ENCODE measurements at regions not wholly inside any gene's neighbourhood (a gene's known extent, or its start where the extent isn't known, plus 50 kb on each side); places are given as distances from the start of the nearest gene placed in this dataset.

DNA sequence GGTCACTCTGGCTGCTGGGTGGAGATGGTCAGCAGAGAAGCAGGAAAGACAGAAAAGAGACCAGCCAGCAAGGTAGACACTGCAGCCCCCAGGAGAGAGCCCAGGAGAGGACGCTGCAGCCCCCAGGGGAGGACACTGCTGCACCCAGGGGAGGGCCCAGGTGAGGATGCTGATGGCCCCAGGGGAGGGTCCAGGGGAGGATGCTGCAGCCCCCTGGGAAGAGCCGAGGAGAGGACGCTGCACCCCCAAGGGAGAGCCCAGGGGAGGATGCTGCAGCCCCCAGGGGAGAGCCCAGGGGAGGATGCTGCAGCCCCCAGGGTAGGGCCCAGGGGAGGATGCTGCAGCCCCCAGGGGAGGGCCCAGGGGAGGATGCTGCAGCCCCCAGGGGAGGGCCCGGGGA is 196.7 kb upstream of the NSMCE3 start:
- TF ChIP-seq, protein P1, sequence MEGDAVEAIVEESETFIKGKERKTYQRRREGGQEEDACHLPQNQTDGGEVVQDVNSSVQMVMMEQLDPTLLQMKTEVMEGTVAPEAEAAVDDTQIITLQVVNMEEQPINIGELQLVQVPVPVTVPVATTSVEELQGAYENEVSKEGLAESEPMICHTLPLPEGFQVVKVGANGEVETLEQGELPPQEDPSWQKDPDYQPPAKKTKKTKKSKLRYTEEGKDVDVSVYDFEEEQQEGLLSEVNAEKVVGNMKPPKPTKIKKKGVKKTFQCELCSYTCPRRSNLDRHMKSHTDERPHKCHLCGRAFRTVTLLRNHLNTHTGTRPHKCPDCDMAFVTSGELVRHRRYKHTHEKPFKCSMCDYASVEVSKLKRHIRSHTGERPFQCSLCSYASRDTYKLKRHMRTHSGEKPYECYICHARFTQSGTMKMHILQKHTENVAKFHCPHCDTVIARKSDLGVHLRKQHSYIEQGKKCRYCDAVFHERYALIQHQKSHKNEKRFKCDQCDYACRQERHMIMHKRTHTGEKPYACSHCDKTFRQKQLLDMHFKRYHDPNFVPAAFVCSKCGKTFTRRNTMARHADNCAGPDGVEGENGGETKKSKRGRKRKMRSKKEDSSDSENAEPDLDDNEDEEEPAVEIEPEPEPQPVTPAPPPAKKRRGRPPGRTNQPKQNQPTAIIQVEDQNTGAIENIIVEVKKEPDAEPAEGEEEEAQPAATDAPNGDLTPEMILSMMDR (conservative IDR thresholded peaks at IDR 0.05) = no peak
- no peak overlapping the region for H3K27ac ChIP-seq

DNA sequence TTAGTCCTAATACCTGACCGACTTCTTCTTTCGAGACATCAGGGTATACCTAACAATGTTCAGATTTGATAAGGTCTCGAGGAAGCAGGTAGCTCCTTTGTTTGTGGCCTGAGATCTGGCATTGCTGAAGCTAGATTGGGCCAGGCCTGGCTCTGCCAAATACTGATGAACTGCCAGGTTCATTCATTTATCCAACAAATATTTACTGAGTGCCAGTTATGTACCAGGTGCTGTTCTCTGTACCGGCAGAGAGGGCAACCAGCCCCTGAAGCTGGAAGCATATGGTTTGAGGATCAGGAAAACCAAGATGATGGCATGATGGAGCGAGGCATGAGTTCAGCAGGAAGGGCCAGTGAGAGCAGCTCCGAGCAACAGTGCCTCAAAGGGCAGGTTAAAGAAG is 196.2 kb upstream of the NSMCE3 start:
- TF ChIP-seq, protein P1 (conservative IDR thresholded peaks at IDR 0.05) = no peak
- peak overlapping the region; percentile 21 for H3K27ac ChIP-seq

DNA sequence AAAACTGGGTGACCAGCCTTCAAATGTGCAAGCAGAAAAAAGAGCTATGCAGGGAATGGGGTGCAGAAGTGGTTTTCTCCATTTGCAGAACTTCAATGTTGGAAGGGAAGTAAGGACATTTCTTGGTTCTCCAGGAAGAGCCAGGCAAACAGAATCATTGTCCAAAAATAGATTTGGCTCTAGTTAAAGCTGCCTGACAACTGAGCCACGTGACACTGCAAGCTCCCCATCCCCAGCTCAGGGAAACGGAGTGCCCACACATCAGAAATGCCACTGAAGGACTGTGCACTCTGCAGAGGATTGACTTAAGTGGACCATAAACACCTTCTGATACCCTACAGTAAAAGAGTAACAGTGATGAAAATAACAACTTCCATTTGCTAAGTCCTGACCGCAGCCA is 195.6 kb upstream of the NSMCE3 start:
- peak overlapping the region; percentile 21 for H3K27ac ChIP-seq
- TF ChIP-seq, protein P1 (conservative IDR thresholded peaks at IDR 0.05) = no peak

DNA sequence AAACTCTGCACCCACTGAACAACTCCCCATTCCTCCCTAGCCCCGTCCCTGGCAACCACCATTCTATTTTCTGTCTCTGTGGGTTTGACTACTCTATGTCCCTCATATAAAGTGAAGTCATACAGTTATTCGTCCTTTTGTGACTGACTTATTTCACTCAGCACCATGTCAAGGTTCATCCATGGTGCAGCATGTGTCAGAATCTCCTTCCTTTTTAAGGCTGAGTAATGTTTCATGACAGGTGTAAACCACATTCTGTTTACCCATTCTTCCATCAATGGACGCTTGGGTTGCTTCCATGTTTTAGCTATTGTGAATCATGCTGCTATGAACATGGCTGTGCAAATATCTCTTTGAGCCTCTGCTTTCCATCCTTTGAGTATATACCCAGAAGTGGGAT is 192.3 kb upstream of the NSMCE3 start:
- H3K27ac ChIP-seq = no peak overlapping the region

DNA sequence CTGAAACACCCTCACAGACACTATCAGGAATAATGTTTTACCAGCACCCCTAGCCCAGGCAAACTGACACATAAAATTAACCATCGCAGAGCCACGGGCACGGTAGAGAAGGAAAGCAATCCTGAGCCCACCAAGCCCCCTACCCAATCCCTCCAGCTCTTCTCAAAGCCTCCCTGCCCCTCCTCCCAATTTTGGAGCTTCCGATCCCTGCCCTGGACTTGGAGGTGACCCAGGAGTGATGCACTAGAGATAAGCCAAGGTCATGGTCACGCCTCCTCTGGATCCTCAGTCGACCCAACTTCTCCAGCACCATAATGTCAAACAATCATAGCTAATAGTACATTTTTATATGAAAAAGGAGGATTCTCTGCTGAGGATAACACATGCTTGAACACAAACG is 188.7 kb upstream of the NSMCE3 start:
- TF ChIP-seq, protein P1 (conservative IDR thresholded peaks at IDR 0.05) = no peak
- H3K27ac ChIP-seq = no peak overlapping the region

More for the DNA sequence above, 192.3 kb upstream of the NSMCE3 start:
- TF ChIP-seq, protein P1 (conservative IDR thresholded peaks at IDR 0.05) = no peak

DNA sequence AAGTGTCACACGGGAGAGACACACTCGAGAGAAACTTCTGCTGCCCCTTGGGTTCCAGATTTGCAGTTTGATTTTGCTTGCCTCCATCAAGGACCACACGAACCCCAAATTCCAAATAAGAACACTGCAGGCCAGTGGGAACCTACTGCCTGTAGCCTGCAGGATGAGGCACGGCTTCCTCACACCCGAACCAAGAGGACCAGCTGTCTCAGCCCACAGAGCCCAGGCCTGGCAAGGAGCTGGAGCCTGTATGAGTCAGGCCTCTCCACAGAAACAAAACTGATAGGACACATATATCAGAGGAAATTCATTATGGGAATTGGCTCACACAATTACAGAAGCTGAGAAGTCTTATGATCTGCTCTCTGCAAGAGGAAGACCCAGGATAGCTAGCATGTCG is 188.1 kb upstream of the NSMCE3 start:
- TF ChIP-seq, protein P1 (conservative IDR thresholded peaks at IDR 0.05) = no peak
- no peak overlapping the region for H3K27ac ChIP-seq

DNA sequence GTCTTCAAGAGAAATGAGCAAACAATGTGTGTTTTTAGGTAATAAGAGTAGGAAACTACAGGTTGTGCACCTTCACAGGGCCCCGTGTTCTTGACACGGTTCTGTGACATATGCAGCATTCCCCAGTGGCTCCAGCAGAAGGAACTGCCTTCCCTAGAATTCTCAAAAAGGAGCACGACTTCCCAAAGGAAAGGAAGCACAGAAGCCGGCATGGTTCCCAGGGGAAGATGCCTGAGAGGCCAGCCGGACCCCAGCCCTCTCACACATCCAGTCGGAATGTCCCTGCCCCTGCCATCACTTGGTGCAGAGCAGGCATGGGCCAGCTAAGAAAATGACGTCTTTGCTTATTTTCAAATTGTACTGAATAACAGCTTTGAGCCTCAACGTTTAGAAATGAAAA is 187.3 kb upstream of the NSMCE3 start:
- TF ChIP-seq, protein P1 (conservative IDR thresholded peaks at IDR 0.05) = no peak
- H3K27ac ChIP-seq = no peak overlapping the region

DNA sequence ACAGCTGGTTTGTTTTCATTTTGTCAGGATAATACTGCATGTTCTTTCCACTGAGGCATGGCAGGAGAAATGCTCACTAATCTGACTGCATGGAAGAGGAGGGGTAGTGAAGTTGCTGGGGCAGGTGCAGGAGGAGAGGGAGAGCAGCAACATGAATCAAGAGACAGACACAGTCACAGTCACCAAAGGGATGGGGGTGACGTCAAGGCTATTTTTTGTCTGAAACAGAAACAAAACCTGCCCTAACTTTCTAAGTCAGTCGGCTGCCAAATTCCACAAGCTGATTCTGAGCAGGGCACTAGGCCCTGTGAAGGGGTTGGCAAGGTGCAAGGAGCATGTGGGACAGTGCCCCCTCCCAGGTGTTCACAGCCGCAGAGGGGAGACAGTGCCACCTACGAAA is 186.6 kb upstream of the NSMCE3 start:
- TF ChIP-seq, protein P1 (conservative IDR thresholded peaks at IDR 0.05) = no peak
- H3K27ac ChIP-seq = no peak overlapping the region

Measured in VCaP (cell line).